Mucosa of stomach (tissue), 1 donor: ENCODE measurements at regions not wholly inside any gene's neighbourhood (a gene's known extent, or its start where the extent isn't known, plus 50 kb on each side); places are given as distances from the start of the nearest gene placed in this dataset.

Experiments used
- H3K27me3 ChIP-seq: one replicate; pipeline ENCODE4 v1.7.0; 2013; ENCODE audit warnings: mild to moderate bottlenecking, low read length; ENCODE audit not compliant: control insufficient read depth, insufficient read depth
- H3K36me3 ChIP-seq: one replicate; pipeline ENCODE4 v1.7.0; 2013; ENCODE audit warnings: low read length; ENCODE audit not compliant: control insufficient read depth, insufficient read depth
- H3K4me1 ChIP-seq: one replicate; pipeline ENCODE4 v1.7.0; 2013; ENCODE audit warnings: mild to moderate bottlenecking, low read length; ENCODE audit not compliant: control insufficient read depth, insufficient read depth
- H3K4me3 ChIP-seq: one replicate; pipeline ENCODE4 v1.7.0; 2013; ENCODE audit warnings: low read length
- H3K9ac ChIP-seq: one replicate; pipeline ENCODE4 v1.7.0; 2013; ENCODE audit warnings: mild to moderate bottlenecking, low read length, moderate library complexity
- H3K9me3 ChIP-seq: one replicate; pipeline ENCODE4 v1.7.0; 2013; ENCODE audit warnings: mild to moderate bottlenecking, low read length, moderate library complexity; ENCODE audit not compliant: control insufficient read depth
- donor health status: Pancreatic carcinoma.

DNA sequence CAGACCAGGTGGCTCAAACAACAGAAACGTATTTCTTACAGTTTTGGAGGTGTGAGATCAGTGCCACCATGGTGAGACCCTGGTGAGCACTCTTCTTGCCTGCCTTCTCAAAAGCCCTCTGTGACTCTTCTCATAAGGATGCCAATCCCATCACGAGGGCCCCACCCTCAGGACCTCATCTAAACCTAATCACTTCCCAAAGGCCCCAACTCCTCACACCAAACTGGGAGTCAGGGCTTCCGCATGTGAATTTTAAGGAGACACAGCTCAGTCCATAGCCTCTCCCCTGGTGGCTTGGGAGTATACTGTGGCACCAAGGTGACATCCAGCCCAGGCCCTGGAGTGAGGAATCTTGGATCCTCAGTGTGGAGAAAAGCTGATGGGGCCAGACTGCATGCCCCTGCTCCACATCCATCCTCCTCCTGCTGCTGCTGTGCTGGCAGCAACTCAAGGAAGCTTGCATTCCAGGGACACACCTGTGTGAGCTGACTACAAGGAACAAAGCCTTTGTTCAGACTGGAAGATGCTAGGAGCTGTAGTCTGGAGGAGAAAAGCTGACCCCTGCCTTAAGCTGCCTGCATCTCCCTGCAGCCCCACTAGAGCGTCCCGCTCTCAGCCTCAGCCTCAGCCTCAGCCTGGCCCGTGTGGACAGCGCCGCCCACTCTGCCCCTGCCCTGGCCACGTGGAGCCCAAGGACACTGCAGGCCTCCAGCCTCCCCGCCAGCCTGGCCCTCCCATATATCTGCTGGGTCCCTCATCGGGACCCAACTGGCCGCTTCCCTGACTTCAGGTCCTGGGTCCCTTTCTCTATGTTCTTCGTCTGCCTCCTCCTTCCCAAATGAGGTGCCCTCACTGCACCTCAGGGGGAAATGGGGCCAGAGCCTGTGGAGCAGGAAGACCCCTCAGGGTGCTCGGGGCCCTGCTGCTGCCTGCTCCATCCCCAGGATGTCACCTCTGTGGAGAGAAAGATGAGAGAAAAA is 87.8 kb upstream of the RAB6C start:
- no peaks in the 10 kb centered on the region for H3K4me1 ChIP-seq
- no peaks in the 10 kb centered on the region for H3K36me3 ChIP-seq
- no peaks in the 10 kb centered on the region for H3K27me3 ChIP-seq
- H3K9ac ChIP-seq, result no peak overlapping the region
- no peaks in the 10 kb centered on the region for H3K9me3 ChIP-seq
- H3K4me3 ChIP-seq, result no peak overlapping the region

DNA sequence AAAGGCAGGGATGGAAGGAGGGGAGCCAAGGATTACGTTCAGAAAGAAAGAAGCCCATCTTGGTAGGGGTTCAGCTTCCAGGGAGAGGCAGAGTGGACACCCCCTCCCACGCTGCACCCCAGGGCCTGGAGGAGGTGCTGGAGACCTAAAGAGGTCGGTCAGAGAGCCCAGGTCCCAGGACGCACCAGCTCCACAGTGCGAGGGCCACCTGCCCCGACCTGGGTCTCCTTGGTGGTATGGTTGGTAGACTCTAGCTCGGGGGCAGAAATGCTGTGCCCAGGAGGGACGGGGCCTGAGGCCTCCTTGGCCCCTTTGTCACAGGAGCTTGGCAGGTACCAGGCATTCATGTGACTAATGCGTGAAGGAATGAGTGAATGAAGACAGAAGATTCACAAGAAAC is 87.1 kb upstream of the RAB6C start:
- H3K36me3 ChIP-seq, result no peaks in the 10 kb centered on the region
- H3K4me3 ChIP-seq, result no peak overlapping the region
- H3K4me1 ChIP-seq, result no peaks in the 10 kb centered on the region
- H3K27me3 ChIP-seq, result no peaks in the 10 kb centered on the region
- H3K9me3 ChIP-seq, result no peaks in the 10 kb centered on the region
- no peak overlapping the region for H3K9ac ChIP-seq

DNA sequence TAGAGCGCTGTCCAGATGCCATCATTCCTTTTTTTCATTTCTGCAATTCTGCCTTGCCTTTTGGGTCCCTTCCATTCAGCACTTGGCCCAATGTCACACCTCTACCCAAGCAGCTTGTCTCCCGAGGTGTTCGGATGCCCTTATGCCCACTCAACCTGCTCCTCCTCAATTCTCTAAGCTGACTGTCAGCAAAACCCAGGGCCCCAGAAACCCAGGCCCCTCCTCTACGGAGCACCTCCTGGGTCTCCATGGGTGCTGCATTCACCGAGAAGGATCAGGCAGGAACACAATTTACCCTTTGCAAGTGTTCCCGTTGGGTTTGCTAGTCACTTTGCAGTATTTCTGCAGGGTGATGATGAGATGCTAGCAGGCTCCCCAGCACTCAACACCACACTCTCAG is 86.7 kb upstream of the RAB6C start:
- Histone ChIP-seq H3K36me3 (no peaks in the 10 kb centered on the region), H3K9me3 (no peaks in the 10 kb centered on the region), H3K4me1 (no peaks in the 10 kb centered on the region), H3K4me3 (no peak overlapping the region), H3K27me3 (no peaks in the 10 kb centered on the region), H3K9ac (no peak overlapping the region)

DNA sequence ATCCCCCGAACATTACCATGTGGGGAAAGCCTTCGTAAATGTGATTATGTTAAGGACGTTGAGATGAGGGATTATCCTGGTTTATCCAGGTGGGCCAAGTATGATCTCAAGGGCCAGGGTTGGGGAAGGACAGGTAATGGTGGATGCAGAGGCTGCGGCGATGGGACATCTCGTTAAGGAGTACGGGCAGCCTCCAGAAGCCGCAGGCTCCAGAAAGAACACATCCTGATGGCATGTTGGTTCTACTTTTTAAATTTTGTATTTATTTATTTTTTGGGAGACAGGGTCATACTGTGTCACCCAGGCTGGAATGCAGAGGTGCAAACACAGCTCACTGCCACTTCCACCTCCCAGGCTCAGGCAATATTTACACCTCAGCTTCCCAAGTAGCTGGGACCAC is 86.2 kb upstream of the RAB6C start:
- Histone ChIP-seq H3K36me3 (no peaks in the 10 kb centered on the region), H3K9ac (no peak overlapping the region), H3K27me3 (no peaks in the 10 kb centered on the region), H3K4me1 (no peaks in the 10 kb centered on the region), H3K4me3 (no peak overlapping the region), H3K9me3 (no peaks in the 10 kb centered on the region)

DNA sequence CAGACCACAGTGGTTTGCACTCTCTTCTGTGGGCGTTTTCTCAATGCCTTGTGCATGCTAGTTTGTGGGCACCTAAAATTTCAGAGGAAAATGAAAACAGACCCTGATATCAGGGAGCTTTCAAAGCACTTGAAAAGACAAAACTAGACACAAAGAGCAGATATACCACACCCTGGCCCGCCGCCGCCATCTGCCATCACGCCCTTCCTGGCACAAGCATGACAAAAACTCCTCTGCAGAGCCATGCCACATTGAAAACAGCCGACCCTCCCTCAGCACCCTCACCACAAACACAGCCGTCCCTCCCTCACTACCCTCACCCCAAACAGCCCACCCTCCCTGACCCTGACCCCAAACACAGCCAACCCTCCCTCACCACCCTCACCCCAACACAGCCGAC is 84.8 kb upstream of the RAB6C start:
- Histone ChIP-seq H3K4me1 (no peaks in the 10 kb centered on the region), H3K9me3 (no peaks in the 10 kb centered on the region), H3K9ac (no peak overlapping the region), H3K36me3 (no peaks in the 10 kb centered on the region), H3K27me3 (no peaks in the 10 kb centered on the region), H3K4me3 (no peak overlapping the region)

DNA sequence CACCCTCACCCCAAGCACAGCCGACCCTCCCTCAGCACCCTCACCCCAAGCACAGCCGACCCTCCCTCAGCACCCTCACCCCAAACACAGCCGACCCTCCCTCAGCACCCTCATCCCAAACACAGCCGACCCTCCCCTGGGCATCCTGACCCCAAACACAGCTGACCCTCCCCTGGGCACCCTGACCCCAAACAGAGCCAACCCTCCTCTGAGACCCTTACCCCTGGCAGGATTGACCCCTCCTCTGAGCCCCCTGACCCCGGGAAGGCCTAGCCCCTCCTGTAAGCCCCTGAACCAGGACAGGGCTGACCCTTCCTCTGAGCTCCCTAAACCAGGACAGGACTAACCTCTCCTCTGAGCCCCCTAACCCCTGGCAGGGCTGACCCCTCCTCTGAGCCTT is 84.4 kb upstream of the RAB6C start:
- Histone ChIP-seq H3K9me3 (no peaks in the 10 kb centered on the region), H3K36me3 (no peaks in the 10 kb centered on the region), H3K27me3 (no peaks in the 10 kb centered on the region), H3K9ac (no peak overlapping the region), H3K4me1 (no peaks in the 10 kb centered on the region), H3K4me3 (no peak overlapping the region)

DNA sequence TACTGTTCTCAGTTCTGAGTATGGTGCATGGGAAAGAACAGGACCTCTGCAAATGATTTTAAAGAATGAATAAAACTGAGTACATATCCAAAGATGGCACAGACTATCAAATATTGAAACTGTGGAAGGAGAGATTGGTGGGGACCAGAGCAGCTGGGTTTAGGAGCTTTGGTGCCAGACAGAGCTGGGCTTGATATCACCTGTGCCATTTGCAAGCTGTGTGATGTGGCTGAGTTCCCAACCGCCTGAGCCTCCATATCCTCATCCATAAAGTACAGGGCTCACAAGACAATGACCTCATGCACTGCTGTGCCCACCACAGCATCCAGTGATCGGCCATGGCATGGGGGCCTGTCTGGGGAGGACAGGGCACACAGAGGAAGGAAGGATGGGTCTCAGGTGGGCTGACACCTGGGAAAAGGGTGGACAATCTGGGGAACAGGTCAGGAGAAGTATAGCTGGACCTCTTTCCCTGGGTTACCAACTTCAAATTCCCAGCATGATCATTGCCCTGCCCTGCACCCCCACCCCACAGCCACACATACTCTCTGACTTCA is 83.9 kb upstream of the RAB6C start:
- Histone ChIP-seq H3K36me3 (no peaks in the 10 kb centered on the region), H3K4me1 (no peaks in the 10 kb centered on the region), H3K9me3 (no peaks in the 10 kb centered on the region), H3K27me3 (no peaks in the 10 kb centered on the region), H3K9ac (no peak overlapping the region), H3K4me3 (no peak overlapping the region)

DNA sequence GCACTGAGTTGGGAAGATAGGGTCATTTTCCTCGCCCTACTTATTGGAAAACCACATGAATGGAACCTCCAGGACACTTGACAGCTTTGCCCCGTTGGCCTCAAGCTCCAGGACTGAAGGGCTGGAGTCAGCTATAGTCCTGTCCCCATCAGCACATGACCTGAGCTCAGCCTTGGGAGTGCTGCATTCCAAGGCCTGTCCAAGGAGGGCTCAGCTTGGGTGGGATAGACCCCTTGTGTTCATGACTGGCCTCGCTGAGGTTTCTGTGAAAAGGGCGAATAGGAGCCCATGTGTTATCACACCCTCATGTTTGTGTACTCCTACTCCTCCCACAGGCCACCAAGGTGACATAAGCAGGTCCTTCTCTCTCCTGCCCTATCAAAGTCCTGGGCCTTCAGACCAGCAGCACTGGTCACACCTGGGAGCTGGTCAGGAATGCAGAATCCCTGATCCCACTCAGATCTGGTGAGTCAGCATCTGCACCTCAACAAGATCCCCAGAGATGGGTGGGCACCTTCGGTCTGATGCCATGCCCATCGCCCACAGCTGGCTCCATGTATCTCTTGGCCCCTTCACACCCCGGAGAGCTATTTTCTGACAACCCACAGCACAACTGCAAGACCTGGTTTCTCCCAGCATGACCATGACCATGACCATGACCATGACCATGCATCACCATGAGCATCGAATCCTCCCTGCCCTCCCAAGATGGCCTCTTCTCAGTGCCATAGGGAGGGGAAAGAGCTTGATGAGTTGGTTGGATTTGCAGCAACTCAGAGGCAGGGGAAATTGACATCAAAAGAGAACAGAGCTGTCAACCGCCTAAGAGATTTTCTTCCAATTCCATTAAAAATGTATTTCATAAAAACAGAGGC is 83.0 kb upstream of the RAB6C start:
- Histone ChIP-seq H3K27me3 (no peaks in the 10 kb centered on the region), H3K36me3 (no peaks in the 10 kb centered on the region), H3K9ac (no peak overlapping the region), H3K9me3 (no peaks in the 10 kb centered on the region), H3K4me3 (no peak overlapping the region), H3K4me1 (no peaks in the 10 kb centered on the region)

DNA sequence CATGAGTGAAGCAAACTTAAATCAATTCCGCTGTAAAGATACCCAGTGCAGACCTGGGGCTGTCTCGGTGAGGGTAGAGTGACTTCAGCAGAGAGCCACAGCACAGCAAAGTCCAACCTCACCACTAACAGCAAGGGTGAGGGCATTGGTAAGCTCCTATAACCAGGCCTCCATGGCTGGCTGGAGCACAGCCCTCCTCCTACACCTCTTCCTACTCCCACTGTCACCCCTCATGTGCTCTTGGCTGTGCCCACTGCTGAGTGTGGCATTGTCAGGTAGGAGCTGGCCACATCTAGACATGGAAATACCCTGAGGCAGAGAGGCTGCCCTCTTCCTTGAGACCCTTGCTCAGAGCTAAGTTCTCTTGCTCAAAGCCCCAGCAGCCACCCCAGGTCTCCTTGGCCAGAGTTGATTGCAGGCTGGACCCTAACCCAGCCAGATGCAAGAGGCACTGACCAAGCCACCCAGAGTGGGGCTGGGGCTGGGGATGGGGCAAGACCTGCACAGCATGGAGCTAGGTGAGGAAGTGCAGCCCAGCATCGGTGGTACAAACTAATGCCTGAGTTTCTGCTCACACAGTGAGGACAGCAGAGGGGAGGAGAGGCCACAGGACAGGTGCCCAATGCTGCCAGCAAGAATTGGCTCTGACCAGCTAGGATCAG is 77.6 kb upstream of the RAB6C start:
- Histone ChIP-seq H3K36me3 (no peaks in the 10 kb centered on the region), H3K9ac (no peak overlapping the region), H3K4me3 (no peak overlapping the region), H3K9me3 (no peaks in the 10 kb centered on the region), H3K4me1 (no peaks in the 10 kb centered on the region), H3K27me3 (no peaks in the 10 kb centered on the region)

DNA sequence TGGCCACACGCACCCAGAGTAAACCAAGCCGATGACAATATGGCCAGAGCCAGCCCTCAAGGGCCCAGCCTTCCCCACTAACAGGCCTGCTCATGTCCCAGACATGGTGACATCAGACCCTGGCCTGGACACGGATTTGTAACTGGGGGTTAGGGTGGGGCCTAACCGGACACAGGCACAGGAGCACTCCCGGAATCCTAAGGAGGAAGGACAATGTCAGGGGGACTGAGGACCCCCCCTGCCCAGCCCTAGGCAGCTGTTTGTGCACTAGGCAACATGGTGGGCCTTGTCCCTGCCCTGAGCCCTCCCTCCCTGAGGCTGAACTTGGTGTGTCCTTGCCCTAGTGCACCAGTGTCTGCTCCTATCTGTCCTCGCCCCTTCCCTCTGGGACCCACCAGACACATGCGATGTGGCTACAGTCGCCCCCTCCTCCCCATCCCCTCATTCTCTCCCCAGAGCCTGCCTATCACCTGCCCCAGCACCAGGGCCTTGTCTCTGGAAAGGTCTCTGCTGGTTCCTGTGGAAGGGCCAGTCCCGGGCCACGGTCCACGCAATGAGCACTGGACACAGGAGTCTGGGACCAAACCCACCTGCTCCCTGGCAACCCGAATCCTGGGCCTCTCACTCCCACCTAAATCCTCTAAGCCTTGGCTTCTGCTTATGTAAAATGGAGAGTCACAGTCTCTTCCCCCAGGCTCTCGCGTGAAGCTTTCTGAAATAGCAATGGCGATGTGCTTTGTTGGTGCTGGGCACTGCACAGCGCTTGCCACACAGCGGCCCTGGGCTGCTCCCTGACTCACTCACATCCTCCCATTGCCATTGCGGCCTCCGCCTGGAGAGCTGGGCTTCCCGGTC is 76.5 kb upstream of the RAB6C start:
- no peaks in the 10 kb centered on the region for H3K27me3 ChIP-seq
- H3K36me3 ChIP-seq, result no peaks in the 10 kb centered on the region
- no peaks in the 10 kb centered on the region for H3K9me3 ChIP-seq
- no peak overlapping the region for H3K9ac ChIP-seq
- H3K4me1 ChIP-seq, result no peaks in the 10 kb centered on the region
- no peak overlapping the region for H3K4me3 ChIP-seq
